PC-9 (cell line): ENCODE measurements at regions not wholly inside any gene's neighbourhood (a gene's known extent, or its start where the extent isn't known, plus 50 kb on each side); places are given as distances from the start of the nearest gene placed in this dataset.

ENCODE experiments used
- BruUV-seq: library from RNA; stranded (reverse); fragments of 400-500 nt; replicated peaks from 2 replicates; lab custom pipeline; 2021; lab: Mats Ljungman, UMichigan
- CTCF ChIA-PET: fragments of 300-600 bp; sonication (Branson Sonifier 250); formaldehyde crosslinking; loops from one replicate; lab custom pipeline; 2022; ENCODE audit warnings: antibody characterized with exemption; lab: Charles Lee
- POLR2A ChIA-PET: fragments of 300-600 bp; sonication (Branson Sonifier 250); formaldehyde crosslinking; loops from one replicate; lab custom pipeline; 2022; ENCODE audit warnings: antibody characterized with exemption; ENCODE audit not compliant: unreplicated experiment; lab: Charles Lee
- DNase-seq, 2 experiments: peaks; one replicate each; pipeline versions ENCODE4 v3.0.0 to v3.0.0-alpha.2; 2015 to 2022; ENCODE audit warnings: mixed read lengths in 1 of 2
- H2AFZ ChIP-seq: fragments of 200-600 bp; sonication (generic); 2 replicates; pipeline ENCODE4 v1.8.1; 2017; ENCODE audit warnings: antibody characterized with exemption
- H3F3A ChIP-seq: fragments of 200-600 bp; sonication (generic); 2 replicates; pipeline ENCODE4 v1.8.1; 2017; ENCODE audit warnings: antibody characterized with exemption, mild to moderate bottlenecking, low read depth; ENCODE audit not compliant: insufficient read depth
- H3K27ac ChIP-seq: fragments of 200-600 bp; sonication (generic); 2 replicates; pipeline ENCODE4 v1.6.1; 2016; ENCODE audit warnings: mixed run types
- H3K27me3 ChIP-seq: fragments of 200-600 bp; sonication (generic); 2 replicates; pipeline ENCODE4 v1.6.1; 2016; ENCODE audit warnings: low read depth, mixed run types; ENCODE audit not compliant: insufficient read depth
- H3K36me3 ChIP-seq: fragments of 200-600 bp; sonication (generic); 2 replicates; pipeline ENCODE4 v1.6.1; 2016; ENCODE audit warnings: low read depth, mixed run types
- H3K4me1 ChIP-seq: fragments of 200-600 bp; sonication (generic); replicated peaks from 2 replicates; pipeline ENCODE4 v1.6.1; 2016; ENCODE audit warnings: mixed run types; ENCODE audit not compliant: insufficient read depth
- H3K4me2 ChIP-seq: fragments of 200-600 bp; sonication (generic); 2 replicates; pipeline ENCODE4 v1.6.1; 2017; ENCODE audit warnings: mixed run types
- H3K4me3 ChIP-seq: fragments of 200-600 bp; sonication (generic); 2 replicates; pipeline ENCODE4 v1.6.1; 2016; ENCODE audit warnings: mixed run types
- H3K79me2 ChIP-seq: fragments of 200-600 bp; sonication (generic); 2 replicates; pipeline ENCODE4 v1.6.1; 2017; ENCODE audit warnings: low read depth, mixed run types
- H3K9me2 ChIP-seq: fragments of 200-600 bp; sonication (generic); 2 replicates; pipeline ENCODE4 v1.8.1; 2017; ENCODE audit warnings: mild to moderate bottlenecking; ENCODE audit not compliant: insufficient read depth
- H3K9me3 ChIP-seq: fragments of 200-600 bp; sonication (generic); 2 replicates; pipeline ENCODE4 v1.8.1; 2016; ENCODE audit warnings: low read depth; ENCODE audit not compliant: insufficient read depth
- H4K20me1 ChIP-seq: fragments of 200-600 bp; sonication (generic); 2 replicates; pipeline ENCODE4 v1.8.1; 2017; ENCODE audit not compliant: insufficient read depth
- EZH2 ChIP-seq: fragments of 200-600 bp; sonication (generic); IDR thresholded peaks from 2 replicates; pipeline ENCODE4 v1.8.0; 2017; ENCODE audit warnings: antibody characterized with exemption, low read depth
- intact Hi-C: fragments of 100-400 bp; cut with micrococcal nuclease; formaldehyde crosslinking; loops from one replicate; pipeline ENCODE4 v1.10.0; 2022; ENCODE audit not compliant: unreplicated experiment
- TF ChIP-seq, protein P1 (sequence below): fragments of 200-600 bp; sonication (generic); conservative IDR thresholded peaks from 2 replicates; pipeline ENCODE4 v1.6.1; 2017; ENCODE audit warnings: mixed run types, antibody characterized with exemption, mild to moderate bottlenecking, moderate library complexity

GRCh38 chr4:182102576-182102975 lies 140.6 kb upstream of the TENM3 start:
- CTCF ChIA-PET: no interaction called here
- TF ChIP-seq, protein P1, sequence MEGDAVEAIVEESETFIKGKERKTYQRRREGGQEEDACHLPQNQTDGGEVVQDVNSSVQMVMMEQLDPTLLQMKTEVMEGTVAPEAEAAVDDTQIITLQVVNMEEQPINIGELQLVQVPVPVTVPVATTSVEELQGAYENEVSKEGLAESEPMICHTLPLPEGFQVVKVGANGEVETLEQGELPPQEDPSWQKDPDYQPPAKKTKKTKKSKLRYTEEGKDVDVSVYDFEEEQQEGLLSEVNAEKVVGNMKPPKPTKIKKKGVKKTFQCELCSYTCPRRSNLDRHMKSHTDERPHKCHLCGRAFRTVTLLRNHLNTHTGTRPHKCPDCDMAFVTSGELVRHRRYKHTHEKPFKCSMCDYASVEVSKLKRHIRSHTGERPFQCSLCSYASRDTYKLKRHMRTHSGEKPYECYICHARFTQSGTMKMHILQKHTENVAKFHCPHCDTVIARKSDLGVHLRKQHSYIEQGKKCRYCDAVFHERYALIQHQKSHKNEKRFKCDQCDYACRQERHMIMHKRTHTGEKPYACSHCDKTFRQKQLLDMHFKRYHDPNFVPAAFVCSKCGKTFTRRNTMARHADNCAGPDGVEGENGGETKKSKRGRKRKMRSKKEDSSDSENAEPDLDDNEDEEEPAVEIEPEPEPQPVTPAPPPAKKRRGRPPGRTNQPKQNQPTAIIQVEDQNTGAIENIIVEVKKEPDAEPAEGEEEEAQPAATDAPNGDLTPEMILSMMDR: no peak
- no peak for TF ChIP-seq EZH2
- H3K4me1 ChIP-seq: no peaks in the 10 kb centered on the region
- intact Hi-C loops: no loop called here
- H2AFZ ChIP-seq: no peak overlapping the region
- no peak for DNase-seq
- H3K4me2 ChIP-seq: no peak overlapping the region
- H3K27me3 ChIP-seq: no peaks in the 10 kb centered on the region
- no peak overlapping the region for H3K27ac ChIP-seq
- POLR2A ChIA-PET: no interaction called here
- no TSS peak for BruUV-seq
- no peaks in the 10 kb centered on the region for H3K36me3 ChIP-seq
- H3K9me3 ChIP-seq: no peaks in the 10 kb centered on the region
- H3K4me3 ChIP-seq: no peak overlapping the region
- no peaks in the 10 kb centered on the region for H3K9me2 ChIP-seq
- no peaks in the 10 kb centered on the region for H4K20me1 ChIP-seq
- H3F3A ChIP-seq: no peaks in the 10 kb centered on the region
- H3K79me2 ChIP-seq: no peaks in the 10 kb centered on the region

DNA sequence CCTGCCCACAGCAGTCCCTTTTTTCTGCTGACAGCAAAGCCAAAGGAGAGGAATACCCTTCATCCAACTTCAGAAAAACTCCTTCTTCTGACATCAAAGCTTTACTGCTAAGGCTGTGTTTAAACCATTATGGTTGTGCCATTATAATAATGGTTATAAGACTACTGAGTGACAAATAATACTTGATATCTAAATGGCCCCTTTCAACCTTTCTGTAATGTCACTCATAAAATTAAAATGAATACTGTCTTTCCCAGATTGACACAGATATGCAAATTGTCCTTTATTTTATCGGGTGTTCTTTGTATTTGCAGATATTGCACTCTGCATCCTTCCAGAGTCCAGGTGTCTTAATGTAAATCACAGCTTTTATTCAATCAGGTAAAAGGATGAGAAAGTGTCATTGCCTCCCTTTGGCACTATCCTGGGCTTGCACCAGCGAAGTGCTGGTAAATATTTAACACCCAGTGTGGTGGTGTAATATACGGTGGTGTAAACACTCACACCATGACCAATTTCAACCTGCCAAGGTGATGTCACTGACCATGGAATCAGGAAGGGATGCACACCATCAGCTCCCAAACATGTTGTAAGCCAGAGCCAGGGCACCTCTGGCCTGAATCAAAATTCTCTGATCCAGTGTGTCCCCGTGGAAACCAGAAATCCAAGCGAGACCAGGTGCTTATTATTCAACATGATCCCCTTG lies 139.4 kb upstream of the TENM3 start:
- Histone ChIP-seq H3K4me3 (no peak overlapping the region), H3K4me1 (no peaks in the 10 kb centered on the region), H2AFZ (no peak overlapping the region), H3K27me3 (no peaks in the 10 kb centered on the region), H3K4me2 (no peak overlapping the region), H3K79me2 (no peaks in the 10 kb centered on the region), H3K36me3 (no peaks in the 10 kb centered on the region), H3K9me2 (no peaks in the 10 kb centered on the region), H3K27ac (no peak overlapping the region), H4K20me1 (no peaks in the 10 kb centered on the region), H3F3A (no peaks in the 10 kb centered on the region), H3K9me3 (no peaks in the 10 kb centered on the region)
- no TSS peak for BruUV-seq
- TF ChIP-seq, protein P1: no peak
- no peak for TF ChIP-seq EZH2
- ChIA-PET CTCF (no interaction called here), POLR2A (no interaction called here)
- DNase-seq: no peak
- intact Hi-C loops: no loop called here

GRCh38 chr4:182105416-182105815 lies 137.8 kb upstream of the TENM3 start:
- Histone ChIP-seq H3K79me2 (no peaks in the 10 kb centered on the region), H3K9me3 (no peaks in the 10 kb centered on the region), H3K4me2 (no peak overlapping the region), H3K27me3 (no peaks in the 10 kb centered on the region), H3K4me3 (no peak overlapping the region), H3K36me3 (no peaks in the 10 kb centered on the region), H4K20me1 (no peaks in the 10 kb centered on the region), H3K27ac (no peak overlapping the region), H2AFZ (no peak overlapping the region), H3K9me2 (no peaks in the 10 kb centered on the region), H3F3A (no peaks in the 10 kb centered on the region), H3K4me1 (no peaks in the 10 kb centered on the region)
- CTCF ChIA-PET: no interaction called here
- intact Hi-C loops: no loop called here
- TF ChIP-seq, protein P1: no peak
- no peak for TF ChIP-seq EZH2
- no peak for DNase-seq
- BruUV-seq: no TSS peak
- POLR2A ChIA-PET: no interaction called here
